HG02678 (cell line): ENCODE measurements at regions not wholly inside any gene's neighbourhood (a gene's known extent, or its start where the extent isn't known, plus 50 kb on each side); places are given as distances from the start of the nearest gene placed in this dataset.
"Not testable (repeated sequence)": the region's sequence is repeated elsewhere in the genome, so short reads cannot be mapped to it uniquely, and the experiment has no call there.

Experiments
- ATAC-seq: cut with Tn5 transposase; IDR thresholded peaks from one replicate; pipeline ENCODE4 v1.9.1; 2021; ENCODE audit warnings: mild to moderate bottlenecking, moderate library complexity; ENCODE audit not compliant: unreplicated experiment

GRCh38 chrX:131875827-131876226 lies 147.3 kb upstream of the STK26 start:
- ATAC-seq = not testable (repeated sequence)

GRCh38 chrX:131881194-131881593 lies 141.9 kb upstream of the STK26 start:
- ATAC-seq = no peak

DNA sequence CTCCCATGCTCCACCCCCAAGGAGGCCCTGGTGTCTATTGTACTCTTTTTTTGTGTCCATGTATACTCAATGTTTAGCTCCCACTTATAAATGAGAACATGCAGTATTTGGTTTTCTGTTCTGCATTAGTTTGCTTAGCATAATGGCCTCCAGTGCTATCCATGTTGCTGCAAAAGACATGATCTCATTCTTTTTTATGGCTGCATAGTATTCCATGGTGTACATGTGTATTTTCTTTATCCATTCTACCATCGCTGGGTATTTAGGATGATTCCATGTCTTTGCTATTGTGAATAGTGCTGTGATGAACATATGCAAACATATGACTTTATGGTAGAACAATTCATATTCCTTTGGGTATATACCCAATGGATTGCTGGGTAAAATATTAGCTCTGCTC lies 138.1 kb upstream of the STK26 start:
- ATAC-seq = not testable (repeated sequence)

DNA sequence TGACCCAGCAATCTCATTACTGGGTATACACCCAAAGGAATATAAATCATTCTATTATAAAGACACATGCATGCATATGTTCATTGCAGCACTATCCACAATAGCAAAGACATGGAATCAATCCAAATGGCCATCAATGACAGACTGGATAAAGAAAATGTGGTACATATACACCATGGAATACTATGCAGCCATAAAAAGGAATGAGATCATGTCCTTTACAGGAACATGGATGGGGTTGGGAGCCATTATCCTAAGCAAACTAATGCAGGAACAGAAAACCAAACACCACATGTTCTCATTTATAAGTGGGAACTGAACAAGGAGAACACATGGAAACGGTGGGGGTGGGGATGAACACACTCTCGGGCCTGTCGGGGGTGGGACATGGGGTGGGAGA lies 129.2 kb upstream of the STK26 start:
- ATAC-seq = not testable (repeated sequence)

- ATAC-seq = no peak
Observed at GRCh38 chrX:131894995-131895394, 128.1 kb upstream of the STK26 start.

DNA sequence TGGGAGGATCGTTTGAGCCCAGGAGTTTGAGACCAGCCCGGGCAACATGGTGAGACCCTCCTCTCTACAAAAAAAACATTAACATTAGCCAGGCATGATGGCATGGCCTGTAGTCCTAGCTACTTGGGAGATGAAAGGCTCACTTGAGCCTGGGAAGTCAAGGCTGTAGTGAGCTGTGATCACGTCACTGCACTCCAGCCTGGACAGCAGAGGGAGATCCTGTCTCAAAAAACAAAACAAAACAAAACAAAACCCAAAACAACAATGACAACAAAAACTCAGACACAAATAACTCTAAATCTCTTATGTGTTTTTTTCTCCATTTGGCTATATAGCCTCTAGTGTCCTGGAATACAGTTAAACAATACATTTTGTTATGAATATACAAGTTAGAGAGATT lies 127.3 kb upstream of the STK26 start:
- ATAC-seq = no peak

GRCh38 chrX:131901546-131901945 lies 121.6 kb upstream of the STK26 start:
- no peak for ATAC-seq

GRCh38 chrX:131907488-131908314 lies 115.4 kb upstream of the STK26 start:
- no peak for ATAC-seq

- ATAC-seq = no peak
Observed at GRCh38 chrX:131910586-131910985, 112.5 kb upstream of the STK26 start.

DNA sequence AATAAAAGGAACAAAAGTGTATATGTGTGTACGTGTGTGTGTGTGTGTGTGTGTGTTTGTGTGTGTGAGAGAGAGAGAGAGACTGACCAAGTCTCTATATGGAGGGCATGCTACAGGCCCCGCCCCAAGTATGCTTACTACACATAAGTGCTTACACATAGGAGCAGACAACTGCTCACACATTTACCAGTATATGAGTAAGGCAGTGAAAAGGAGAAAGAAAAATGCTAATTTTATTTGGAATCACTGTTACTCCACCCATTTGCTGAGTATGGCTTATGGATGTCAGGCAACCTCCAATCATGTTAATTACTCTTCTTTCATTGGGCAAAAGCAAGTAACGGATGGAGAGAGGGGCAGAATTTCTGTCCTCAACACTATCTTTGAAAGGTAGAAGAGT lies 107.6 kb upstream of the STK26 start:
- ATAC-seq = no peak

DNA sequence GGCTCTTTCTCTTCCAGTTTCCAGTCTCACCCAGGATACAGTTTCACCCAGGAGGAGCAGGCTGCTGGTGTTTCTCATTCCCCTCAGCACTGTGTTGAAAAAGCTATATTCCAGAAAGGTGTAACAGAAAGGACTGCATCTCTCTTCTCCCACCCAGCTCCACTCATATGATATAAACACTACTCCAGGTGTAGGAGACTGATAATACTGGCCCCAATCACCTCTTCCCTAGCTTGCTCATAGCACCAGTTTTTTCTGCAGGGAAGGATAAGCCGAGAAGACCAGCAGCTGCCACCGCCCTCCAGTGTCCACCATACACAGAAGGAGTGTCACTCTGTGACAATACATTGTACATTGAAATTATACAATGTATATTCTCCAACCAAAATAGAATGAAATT lies 105.5 kb upstream of the STK26 start:
- no peak for ATAC-seq

GRCh38 chrX:131918839-131919238 lies 104.3 kb upstream of the STK26 start:
- ATAC-seq = no peak

- no peak for ATAC-seq
Observed at GRCh38 chrX:131923614-131924250, 99.4 kb upstream of the STK26 start.

GRCh38 chrX:131938749-131939148 lies 84.4 kb upstream of the STK26 start:
- ATAC-seq = no peak

- ATAC-seq = no peak
Observed at GRCh38 chrX:131942034-131942433, 81.1 kb upstream of the STK26 start.

DNA sequence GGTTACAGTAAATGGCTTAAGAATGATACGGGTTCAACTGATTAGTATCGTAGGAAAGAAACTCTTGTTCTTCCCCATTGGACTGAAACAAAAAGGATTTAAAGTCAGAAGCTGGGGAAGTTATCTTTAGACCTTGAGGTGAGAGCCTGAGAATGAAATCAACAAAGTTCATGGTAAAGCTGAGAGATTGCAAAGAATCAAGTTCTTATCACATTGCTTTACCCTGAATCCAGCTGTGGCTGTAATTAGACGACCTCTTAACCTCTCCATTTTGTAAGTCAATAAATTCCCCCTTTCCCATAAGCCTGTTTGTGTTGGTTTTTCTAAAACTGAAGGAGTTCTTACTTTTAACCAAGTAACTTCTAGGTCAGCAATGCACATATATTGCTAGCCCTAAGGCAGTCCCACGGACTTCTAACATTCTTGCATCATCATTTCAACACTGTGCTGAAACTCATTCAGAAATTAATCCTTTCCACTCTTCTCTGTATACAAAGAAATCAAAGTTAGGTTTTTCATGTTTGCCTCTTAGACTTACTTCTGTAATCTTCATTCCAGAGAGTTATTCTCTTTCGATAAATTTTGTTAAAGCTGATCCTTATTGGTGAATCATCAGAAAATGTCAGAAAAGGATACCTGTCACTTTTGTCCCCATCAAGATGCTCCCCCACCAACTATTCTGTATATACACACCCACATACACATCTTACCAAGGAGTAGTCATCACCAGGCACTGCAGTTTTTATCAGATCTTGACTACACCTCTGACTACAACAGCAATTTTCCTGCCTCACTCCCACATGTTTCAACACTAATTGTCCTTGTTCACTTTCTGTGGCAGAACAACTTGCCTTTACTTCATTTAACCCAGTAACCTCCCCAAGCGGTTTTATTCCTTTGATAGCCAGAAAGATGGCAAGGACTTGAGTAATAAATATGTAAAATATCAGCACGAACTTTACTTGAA lies 77.9 kb upstream of the STK26 start:
- ATAC-seq = no peak

- ATAC-seq = no peak
Observed at GRCh38 chrX:131951166-131951565, 71.9 kb upstream of the STK26 start.

DNA sequence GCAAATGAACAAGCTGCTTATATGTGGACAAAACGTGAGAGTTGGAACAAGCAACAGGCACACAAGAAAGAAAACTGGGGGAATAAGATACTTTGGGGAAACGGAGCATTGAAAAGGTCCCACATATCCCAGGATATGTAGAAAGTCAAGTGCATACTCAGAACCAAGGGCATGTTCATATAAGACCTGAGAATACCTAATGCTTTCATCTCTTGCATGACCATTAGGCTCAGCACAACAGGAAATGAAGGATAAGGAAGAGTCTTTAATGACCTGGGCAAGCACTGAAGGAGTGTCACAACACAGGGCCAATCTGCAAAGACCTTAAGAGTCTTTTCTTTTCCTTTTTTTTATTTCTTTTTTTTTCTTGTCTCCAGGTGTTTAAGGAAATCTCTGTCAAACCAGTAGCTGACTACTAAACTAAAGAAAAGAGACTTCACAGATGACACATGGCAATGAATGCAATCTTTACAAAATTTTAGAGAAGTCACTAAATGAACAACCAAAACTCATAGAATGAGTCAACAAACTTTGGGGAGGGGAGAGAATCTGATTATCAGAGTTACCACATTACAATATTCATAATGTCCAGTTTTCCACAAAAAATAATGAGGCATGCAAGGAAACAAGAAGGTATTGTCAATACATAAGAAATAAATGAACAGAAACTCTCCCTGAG lies 67.9 kb upstream of the STK26 start:
- ATAC-seq = no peak

DNA sequence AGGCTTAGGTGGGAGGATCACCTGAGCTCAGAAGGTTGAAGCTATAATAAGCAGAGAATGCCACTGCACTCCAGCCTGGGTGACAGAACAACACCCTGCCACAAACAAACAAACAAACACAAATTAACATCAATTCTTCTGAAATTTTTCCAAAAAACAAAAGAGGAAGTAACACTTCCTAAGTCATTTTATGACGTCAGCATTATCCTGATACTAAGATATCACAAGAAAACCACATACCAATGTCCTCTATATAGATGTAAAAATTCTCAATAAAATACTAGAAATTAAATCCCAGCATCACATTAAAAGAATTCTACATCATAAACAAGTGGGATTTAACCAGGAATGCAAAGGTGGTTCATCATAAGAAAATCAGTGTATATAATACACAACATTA lies 64.4 kb upstream of the STK26 start:
- no peak for ATAC-seq

DNA sequence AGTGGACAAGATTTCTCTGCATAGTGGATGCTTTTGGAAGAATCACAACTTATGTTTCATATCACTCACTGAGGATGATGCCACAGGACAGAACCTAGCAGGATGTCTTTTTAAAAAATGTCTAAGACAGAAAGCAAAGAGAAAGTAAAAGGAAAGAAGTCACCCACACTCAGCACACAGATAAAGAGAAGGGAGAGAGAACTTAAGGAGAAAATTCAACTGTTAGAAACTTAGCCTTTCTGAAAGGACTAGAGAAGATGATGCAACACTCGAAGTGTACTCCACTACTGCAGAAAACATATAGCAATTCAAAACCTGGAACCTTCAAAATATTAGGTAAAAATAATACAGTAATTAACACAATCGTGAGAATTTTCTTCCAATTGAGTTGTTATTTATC lies 52.8 kb upstream of the STK26 start:
- no peak for ATAC-seq
